ENCODE measurements at regions not wholly inside any gene's neighbourhood (a gene's known extent, or its start where the extent isn't known, plus 50 kb on each side); places are given as distances from the start of the nearest gene placed in this dataset.
A peak's percentile ranks its signal among the peaks of the same experiment; 100 is the strongest.

GRCh38 chr20:23153696-23154341 is 67.7 kb upstream of the CD93 start:
- peak overlapping the region; percentile 50 for H3K4ac ChIP-seq (ENCODE audit: low read depth, low read length)
- POLR2A ChIA-PET (ENCODE audit: unreplicated experiment): no interaction called here
- no peaks in the 10 kb centered on the region for H3K27me3 ChIP-seq (ENCODE audit: control insufficient read depth, insufficient read depth, low read length)
- intact Hi-C loops (cut with micrococcal nuclease): no loop called here
- 0 out of 2 replicates have a peak overlapping the region, but pooled peaks have one; percentile 20 for H3K14ac ChIP-seq (replicated peaks; ENCODE audit: low read depth, low read length)
- H3K18ac ChIP-seq (ENCODE audit: low read depth, low read length): no peak overlapping the region
- TF ChIP-seq RFX5 (IDR thresholded peaks at IDR 0.05; ENCODE audit: low read depth, low read length): no peak
- no peak for TF ChIP-seq NFE2L2 (IDR thresholded peaks at IDR 0.05; ENCODE audit: low read depth, low read length)
- TF ChIP-seq RCOR1 (IDR thresholded peaks at IDR 0.05; ENCODE audit: insufficient replicate concordance, low read length): no peak
- no peak overlapping the region for H3K23ac ChIP-seq (ENCODE audit: low read depth, low read length)
- CTCF ChIA-PET: no interaction called here
- ATAC-seq (ENCODE audit: low read depth) (no peak), DNase-seq (no peak)
- no peak overlapping the region for H3K4me3 ChIP-seq (ENCODE audit: insufficient read depth, low read depth, low read length)
- no peaks in the 10 kb centered on the region for H4K20me1 ChIP-seq (ENCODE audit: insufficient read depth, low read length)
- H3K9ac ChIP-seq (ENCODE audit: low read depth, low read length): no peak overlapping the region
- peak overlapping the region; percentile 74 for H2BK20ac ChIP-seq (ENCODE audit: low read depth, low read length)
- H2AK9ac ChIP-seq (replicated peaks; ENCODE audit: low read depth, low read length, poor library complexity): peak overlapping the region; percentile 30
- H3K9me1 ChIP-seq (ENCODE audit: insufficient read depth, low read length): peaks cover 37% of the 10 kb centered on the region
- H3K56ac ChIP-seq (ENCODE audit: extremely low read depth, insufficient read depth, low read length): no peak overlapping the region
- H4K8ac ChIP-seq (ENCODE audit: low read depth in 2 of 2, low read length in 2 of 2): 0 out of 4 replicates have a peak overlapping the region, but pooled peaks of 1 of the 2 experiments have one; percentile 6
- no peak overlapping the region for H3K4me2 ChIP-seq (ENCODE audit: low read depth, low read length)
- peaks cover 31% of the 10 kb centered on the region for H3K4me1 ChIP-seq (ENCODE audit: control insufficient read depth, insufficient read depth, low read length)
- H2AFZ ChIP-seq (replicated peaks; ENCODE audit: low read length, poor library complexity): no peak overlapping the region
- H4K91ac ChIP-seq (ENCODE audit: insufficient read depth, low read depth, low read length): peak overlapping the region; percentile 46
- peak overlapping the region; percentile 85; the same call in 1 of the 2 replicates for H2AK5ac ChIP-seq (ENCODE audit: low read depth, low read length)
- H3K79me1 ChIP-seq (ENCODE audit: low read depth in 1 of 2, low read length in 2 of 2): no peaks in the 10 kb centered on the region
- H3K9me3 ChIP-seq (ENCODE audit: control insufficient read depth, insufficient read depth, low read length): no peaks in the 10 kb centered on the region
- no peak overlapping the region for H3K27ac ChIP-seq (ENCODE audit: insufficient read depth, low read length)
- H3K36me3 ChIP-seq (ENCODE audit: control insufficient read depth, insufficient read depth, low read length): no peaks in the 10 kb centered on the region
- H2BK5ac ChIP-seq (ENCODE audit: low read depth, low read length, poor library complexity, severe bottlenecking): no peak overlapping the region
- in situ Hi-C loops (cut with MboI; ENCODE audit: low sequenced_read_pairs): no loop called here
- no CpG with 5 or more reads among the region's 4 CpGs for WGBS, 2 experiments (ENCODE audit: extremely low coverage in 2 of 2, insufficient read length in 1 of 2)
- peak overlapping the region; percentile 70 for H2BK120ac ChIP-seq (ENCODE audit: low read depth, low read length)
- peak overlapping the region; percentile 87; the same call in 2 of the 3 replicates for H2BK15ac ChIP-seq (ENCODE audit: low read depth, low read length)
- no TSS peak for BruUV-seq (replicated peaks)
- H4K5ac ChIP-seq (ENCODE audit: low read depth, low read length): no peak overlapping the region
- dilution Hi-C loops (cut with HindIII; ENCODE audit: low sequenced_read_pairs, unreplicated experiment): no loop called here
